Smooth muscle cell (in vitro differentiated cells): ENCODE measurements at regions not wholly inside any gene's neighbourhood (a gene's known extent, or its start where the extent isn't known, plus 50 kb on each side); places are given as distances from the start of the nearest gene placed in this dataset.

ENCODE experiments used
- DNase-seq: peaks from one replicate; lab custom pipeline; 2025; ENCODE audit not compliant: unreplicated experiment; lab: John Stamatoyannopoulos, UW
- H2AFZ ChIP-seq: fragments of 200-600 bp; sonication (generic); 2 replicates; pipeline ENCODE4 v1.6.0; 2016; ENCODE audit warnings: antibody characterized with exemption, low read depth, mild to moderate bottlenecking
- H3F3A ChIP-seq: fragments of 200-600 bp; sonication (generic); 2 replicates; pipeline ENCODE4 v1.6.0; 2017; ENCODE audit warnings: antibody characterized with exemption, low read depth
- H3K27ac ChIP-seq: fragments of 200-600 bp; sonication (generic); 2 replicates; pipeline ENCODE4 v1.5.1; 2016; ENCODE audit warnings: low read depth, mild to moderate bottlenecking
- H3K27me3 ChIP-seq: fragments of 200-600 bp; sonication (generic); 2 replicates; pipeline ENCODE4 v1.6.1; 2016; ENCODE audit warnings: low read depth, mild to moderate bottlenecking
- H3K36me3 ChIP-seq: fragments of 200-600 bp; sonication (generic); 2 replicates; pipeline ENCODE4 v1.5.1; 2016; ENCODE audit warnings: low read depth
- H3K4me1 ChIP-seq: fragments of 200-600 bp; sonication (generic); 2 replicates; pipeline ENCODE4 v1.5.1; 2016; ENCODE audit warnings: low read depth
- H3K4me2 ChIP-seq: fragments of 200-600 bp; sonication (generic); 2 replicates; pipeline ENCODE4 v1.6.0; 2016; ENCODE audit warnings: mild to moderate bottlenecking
- H3K4me3 ChIP-seq: fragments of 200-600 bp; sonication (generic); 2 replicates; pipeline ENCODE4 v1.5.1; 2016; ENCODE audit warnings: mild to moderate bottlenecking
- H3K79me2 ChIP-seq: fragments of 200-600 bp; sonication (generic); 2 replicates; pipeline ENCODE4 v1.6.0; 2016; ENCODE audit warnings: low read depth, mild to moderate bottlenecking
- H3K9ac ChIP-seq: fragments of 200-600 bp; sonication (generic); 2 replicates; pipeline ENCODE4 v1.6.0; 2016; ENCODE audit warnings: low read depth
- H3K9me3 ChIP-seq: fragments of 200-600 bp; sonication (generic); replicated peaks from 2 replicates; pipeline ENCODE4 v1.5.1; 2016; ENCODE audit warnings: low read depth
- H4K20me1 ChIP-seq: fragments of 200-600 bp; sonication (generic); 2 replicates; pipeline ENCODE4 v1.6.0; 2016; ENCODE audit warnings: low read depth
- CTCF ChIP-seq: fragments of 200-600 bp; sonication (generic); IDR thresholded peaks from 2 replicates; pipeline ENCODE4 v1.5.1; 2017; ENCODE audit warnings: borderline replicate concordance, mild to moderate bottlenecking, antibody characterized with exemption; ENCODE audit not compliant: insufficient read depth, poor library complexity, severe bottlenecking
- WGBS: methylation state at CpG from one replicate; pipeline ENCODE4 v1.1.7; 2016; ENCODE audit warnings: low lambda C conversion rate; 5-methylcytosine and 5-hydroxymethylcytosine counted together

GRCh38 chrX:20361081-20361889, 94.6 kb upstream of the RPS6KA3 start:
- Histone ChIP-seq H3K27me3 (no peaks in the 10 kb centered on the region), H3K9me3 (no peaks in the 10 kb centered on the region), H3K4me3 (no peak overlapping the region), H4K20me1 (no peaks in the 10 kb centered on the region), H3K79me2 (no peaks in the 10 kb centered on the region), H3F3A (peaks cover 4% of the 10 kb centered on the region), H3K27ac (peak overlapping the region; percentile 75), H3K4me1 (peaks cover 12% of the 10 kb centered on the region), H3K9ac (no peak overlapping the region), H2AFZ (no peak overlapping the region), H3K36me3 (no peaks in the 10 kb centered on the region), H3K4me2 (peak overlapping the region; percentile 64)
- no peak for DNase-seq
- TF ChIP-seq CTCF: no peak
- WGBS: 52% methylated on average over 8 of the region's 8 CpGs

GRCh38 chrX:20355187-20355586, 88.5 kb upstream of the RPS6KA3 start:
- H3K36me3 ChIP-seq: no peaks in the 10 kb centered on the region
- no peaks in the 10 kb centered on the region for H3K79me2 ChIP-seq
- no peak overlapping the region for H3K4me3 ChIP-seq
- no peaks in the 10 kb centered on the region for H3K9me3 ChIP-seq
- no peaks in the 10 kb centered on the region for H3K27me3 ChIP-seq
- no peak overlapping the region for H3K4me2 ChIP-seq
- no peaks in the 10 kb centered on the region for H3K4me1 ChIP-seq
- WGBS: 82% methylated on average over 7 of the region's 7 CpGs
- H4K20me1 ChIP-seq: no peaks in the 10 kb centered on the region
- H2AFZ ChIP-seq: no peak overlapping the region
- no peak overlapping the region for H3K27ac ChIP-seq
- TF ChIP-seq CTCF: no peak
- no peak for DNase-seq
- H3F3A ChIP-seq: no peaks in the 10 kb centered on the region
- no peak overlapping the region for H3K9ac ChIP-seq

- 68% methylated on average over 5 of the region's 5 CpGs for WGBS
- Histone ChIP-seq H3K9ac (no peak overlapping the region), H3K27me3 (no peaks in the 10 kb centered on the region), H3K36me3 (no peaks in the 10 kb centered on the region), H4K20me1 (no peaks in the 10 kb centered on the region), H3K4me1 (no peaks in the 10 kb centered on the region), H2AFZ (no peak overlapping the region), H3K27ac (no peak overlapping the region), H3K9me3 (no peaks in the 10 kb centered on the region), H3K4me2 (no peak overlapping the region), H3F3A (no peaks in the 10 kb centered on the region), H3K4me3 (no peak overlapping the region), H3K79me2 (no peaks in the 10 kb centered on the region)
- no peak for TF ChIP-seq CTCF
- DNase-seq: no peak
Observed at GRCh38 chrX:20354505-20354904, 87.8 kb upstream of the RPS6KA3 start.

GRCh38 chrX:20352935-20353336, 86.2 kb upstream of the RPS6KA3 start:
- Histone ChIP-seq H3K4me3 (no peak overlapping the region), H3K4me2 (no peak overlapping the region), H3K27me3 (no peaks in the 10 kb centered on the region), H3K4me1 (no peaks in the 10 kb centered on the region), H4K20me1 (no peaks in the 10 kb centered on the region), H3K9ac (no peak overlapping the region), H3K27ac (no peak overlapping the region), H3K36me3 (no peaks in the 10 kb centered on the region), H3K9me3 (no peaks in the 10 kb centered on the region), H3K79me2 (no peaks in the 10 kb centered on the region), H3F3A (no peaks in the 10 kb centered on the region), H2AFZ (no peak overlapping the region)
- no peak for DNase-seq
- no peak for TF ChIP-seq CTCF
- 85% methylated on average over 3 of the region's 3 CpGs for WGBS
